ENCODE measurements at regions not wholly inside any gene's neighbourhood (a gene's known extent, or its start where the extent isn't known, plus 50 kb on each side); places are given as distances from the start of the nearest gene placed in this dataset.

GRCh38 chr2:34030273-34030672 is 431.2 kb upstream of the FAM98A start:
- intact Hi-C loops (cut with DNase I) = no loop called here
- H3K27me3 ChIP-seq = no peaks in the 10 kb centered on the region
- no peaks in the 10 kb centered on the region for H3K4me1 ChIP-seq
- no peak for FAIRE-seq
- no peaks in the 10 kb centered on the region for H3K9me3 ChIP-seq
- no peak for DNase-seq
- ATAC-seq = no peak
- no peak overlapping the region for H3K4me3 ChIP-seq
- TF ChIP-seq CTCF (IDR thresholded peaks at IDR 0.05) = no peak
- 92 to 97% methylated on average over 1 of the region's 1 CpG for WGBS, 2 donors
- no peaks in the 10 kb centered on the region for H3K36me3 ChIP-seq
- H3K27ac ChIP-seq = no peak overlapping the region

- intact Hi-C loops (cut with DNase I) = no loop called here
- no peak overlapping the region for H3K27ac ChIP-seq
- ATAC-seq = no peak
Measured at GRCh38 chr2:34029073-34029472, 430.0 kb upstream of the FAM98A start.

GRCh38 chr2:34025196-34025595 is 426.1 kb upstream of the FAM98A start:
- FAIRE-seq = no peak
- H3K36me3 ChIP-seq = no peaks in the 10 kb centered on the region
- intact Hi-C loops (cut with DNase I) = no loop called here
- no peak overlapping the region for H3K27ac ChIP-seq
- WGBS, 2 donors = 75 to 84% methylated on average over 1 of the region's 1 CpG
- no peaks in the 10 kb centered on the region for H3K27me3 ChIP-seq
- H3K9me3 ChIP-seq = no peaks in the 10 kb centered on the region
- no peak for ATAC-seq
- H3K4me3 ChIP-seq = no peak overlapping the region
- no peak for DNase-seq
- TF ChIP-seq CTCF (IDR thresholded peaks at IDR 0.05) = no peak
- no peaks in the 10 kb centered on the region for H3K4me1 ChIP-seq

More at GRCh38 chr2:34029073-34029472, 430.0 kb upstream of the FAM98A start:
- no peak for TF ChIP-seq CTCF (IDR thresholded peaks at IDR 0.05)
- no peak overlapping the region for H3K4me3 ChIP-seq
- FAIRE-seq = no peak
- no peaks in the 10 kb centered on the region for H3K9me3 ChIP-seq
- WGBS, 2 donors = 62 to 99% methylated on average over 3 of the region's 3 CpGs
- H3K4me1 ChIP-seq = no peaks in the 10 kb centered on the region
- H3K36me3 ChIP-seq = no peaks in the 10 kb centered on the region
- DNase-seq = no peak
- no peaks in the 10 kb centered on the region for H3K27me3 ChIP-seq

- Histone ChIP-seq H3K9me3 (no peaks in the 10 kb centered on the region), H3K4me3 (no peak overlapping the region), H3K4me1 (no peaks in the 10 kb centered on the region), H3K27me3 (peaks cover 0 to 3% (median 0%) of the 10 kb centered on the region in 4 donors), H3K27ac (no peak overlapping the region), H3K36me3 (no peaks in the 10 kb centered on the region)
- peak; percentile 68 to 91 (median 86) for ATAC-seq
- peak; percentile 26 for FAIRE-seq
- TF ChIP-seq CTCF (IDR thresholded peaks at IDR 0.05) = peak; percentile 24 to 67 (median 54)
- intact Hi-C loops (cut with DNase I) = no loop called here
- DNase-seq = peak; percentile 43 to 67 (median 60)
- 6% methylated on average over 6 of the region's 6 CpGs for WGBS, 2 donors
Measured at GRCh38 chr2:34012715-34013302, 413.7 kb upstream of the FAM98A start.

GRCh38 chr2:34011684-34012083 is 412.6 kb upstream of the FAM98A start:
- Histone ChIP-seq H3K4me1 (no peaks in the 10 kb centered on the region), H3K4me3 (no peak overlapping the region), H3K36me3 (no peaks in the 10 kb centered on the region), H3K9me3 (no peaks in the 10 kb centered on the region), H3K27ac (no peak overlapping the region), H3K27me3 (peaks cover 0 to 3% (median 0%) of the 10 kb centered on the region in 4 donors)
- FAIRE-seq = no peak
- 58 to 86% methylated on average over 2 of the region's 2 CpGs for WGBS, 2 donors
- DNase-seq = no peak
- no peak for ATAC-seq
- intact Hi-C loops (cut with DNase I) = no loop called here
- TF ChIP-seq CTCF (IDR thresholded peaks at IDR 0.05) = no peak
